WTC11 (cell line): ENCODE measurements at regions not wholly inside any gene's neighbourhood (a gene's known extent, or its start where the extent isn't known, plus 50 kb on each side); places are given as distances from the start of the nearest gene placed in this dataset.

Experiments
- ATAC-seq: fragments of 200-7000 bp; cut with Tn5 transposase; 2 replicates; pipeline ENCODE4 v1.10.0; 2021; ENCODE audit warnings: mild to moderate bottlenecking, moderate library complexity
- CTCF ChIA-PET: fragments of 300-600 bp; sonication (Branson Sonifier 250); formaldehyde crosslinking; loops from one replicate; lab custom pipeline; 2021; ENCODE audit warnings: antibody characterized with exemption; lab: Charles Lee
- POLR2A ChIA-PET: fragments of 350-600 bp; sonication (Branson Sonifier 250); formaldehyde crosslinking; loops from one replicate; lab custom pipeline; 2021; ENCODE audit warnings: antibody characterized with exemption; lab: Charles Lee
- DNase-seq: peaks from one replicate; pipeline ENCODE4 v3.0.0; 2021; ENCODE audit warnings: low spot score
- H3K27ac Mint-ChIP-seq: 2 replicates; pipeline ENCODE4 v1.8.0; 2021; ENCODE audit warnings: mixed read lengths
- H3K27me3 Mint-ChIP-seq: 2 replicates; pipeline ENCODE4 v1.8.0; 2021; ENCODE audit warnings: low read depth, mild to moderate bottlenecking, moderate library complexity, mixed read lengths
- H3K36me3 Mint-ChIP-seq: 2 replicates; pipeline ENCODE4 v1.8.0; 2021; ENCODE audit warnings: mixed read lengths
- H3K4me1 Mint-ChIP-seq: 2 replicates; pipeline ENCODE4 v1.8.0; 2022; ENCODE audit warnings: mixed read lengths
- H3K4me3 Mint-ChIP-seq: 2 replicates; pipeline ENCODE4 v1.8.0; 2021; ENCODE audit warnings: mild to moderate bottlenecking, moderate library complexity, mixed read lengths
- H3K9me3 Mint-ChIP-seq: 2 replicates; pipeline ENCODE4 v1.8.0; 2021; ENCODE audit warnings: mixed read lengths
- ATF2 ChIP-seq: sonication (generic); formaldehyde crosslinking; IDR thresholded peaks from 2 replicates; pipeline ENCODE4 v1.8.1; 2022; ENCODE audit warnings: low read depth, missing genetic modification reagents, borderline replicate concordance
- CBFB ChIP-seq: sonication (generic); formaldehyde crosslinking; IDR thresholded peaks from 2 replicates; pipeline ENCODE4 v1.8.1; 2022; ENCODE audit warnings: mild to moderate bottlenecking, low read depth, missing genetic modification reagents
- ETV6 ChIP-seq: sonication (generic); formaldehyde crosslinking; IDR thresholded peaks from 2 replicates; pipeline ENCODE4 v1.8.1; 2022; ENCODE audit warnings: mild to moderate bottlenecking, missing genetic modification reagents
- FOXK1 ChIP-seq: sonication (generic); formaldehyde crosslinking; IDR thresholded peaks from 2 replicates; pipeline ENCODE4 v1.8.0; 2022; ENCODE audit warnings: mild to moderate bottlenecking, moderate library complexity, missing genetic modification reagents
- HMGXB4 ChIP-seq: sonication (generic); formaldehyde crosslinking; IDR thresholded peaks from 2 replicates; pipeline ENCODE4 v1.8.1; 2023; ENCODE audit warnings: mild to moderate bottlenecking, moderate library complexity, missing genetic modification reagents
- IRF2 ChIP-seq: sonication (generic); formaldehyde crosslinking; IDR thresholded peaks from 2 replicates; pipeline ENCODE4 v1.8.0; 2022; ENCODE audit warnings: low read depth, missing genetic modification reagents, borderline replicate concordance
- JUN ChIP-seq: sonication (generic); formaldehyde crosslinking; IDR thresholded peaks from 2 replicates; pipeline ENCODE4 v1.8.0; 2023; ENCODE audit warnings: mild to moderate bottlenecking, missing genetic modification reagents
- MAX ChIP-seq: sonication (generic); formaldehyde crosslinking; IDR thresholded peaks from 2 replicates; pipeline ENCODE4 v1.8.0; 2022; ENCODE audit warnings: mild to moderate bottlenecking, missing genetic modification reagents
- MLX ChIP-seq: sonication (generic); formaldehyde crosslinking; IDR thresholded peaks from 2 replicates; pipeline ENCODE4 v1.8.1; 2023; ENCODE audit warnings: mild to moderate bottlenecking, missing genetic modification reagents, moderate library complexity
- MXD4 ChIP-seq: fragments of 250-450 bp; sonication (Bioruptor Pico); IDR thresholded peaks from 2 replicates; pipeline ENCODE4 v1.8.0; 2021; ENCODE audit warnings: mild to moderate bottlenecking, moderate library complexity, borderline replicate concordance
- MYBL2 ChIP-seq: sonication (generic); formaldehyde crosslinking; IDR thresholded peaks from 2 replicates; pipeline ENCODE4 v1.8.1; 2023; ENCODE audit warnings: mild to moderate bottlenecking, moderate library complexity, missing genetic modification reagents
- NR1H2 ChIP-seq: sonication (generic); formaldehyde crosslinking; IDR thresholded peaks from 2 replicates; pipeline ENCODE4 v1.9.0; 2021; ENCODE audit warnings: mild to moderate bottlenecking, moderate library complexity, missing genetic modification reagents
- PREB ChIP-seq: sonication (generic); formaldehyde crosslinking; IDR thresholded peaks from 2 replicates; pipeline ENCODE4 v1.8.1; 2022; ENCODE audit warnings: mild to moderate bottlenecking, missing genetic modification reagents, moderate library complexity, borderline replicate concordance
- SMAD3 ChIP-seq: sonication (generic); formaldehyde crosslinking; IDR thresholded peaks from 2 replicates; pipeline ENCODE4 v1.8.0; 2022; ENCODE audit warnings: missing genetic modification reagents, mild to moderate bottlenecking, borderline replicate concordance
- SMAD4 ChIP-seq: sonication (generic); formaldehyde crosslinking; IDR thresholded peaks from 2 replicates; pipeline ENCODE4 v1.8.0; 2022; ENCODE audit warnings: mild to moderate bottlenecking, missing genetic modification reagents
- SOX15 ChIP-seq: fragments of 250-450 bp; sonication (Bioruptor Pico); IDR thresholded peaks from 2 replicates; pipeline ENCODE4 v1.9.0; 2021; ENCODE audit warnings: mild to moderate bottlenecking
- ZNF138 ChIP-seq: sonication (generic); formaldehyde crosslinking; conservative IDR thresholded peaks from 2 replicates; pipeline ENCODE4 v1.8.1; 2022; ENCODE audit warnings: mild to moderate bottlenecking, moderate library complexity, missing genetic modification reagents
- ZNF281 ChIP-seq: sonication (generic); formaldehyde crosslinking; IDR thresholded peaks from 2 replicates; pipeline ENCODE4 v1.8.0; 2023; ENCODE audit warnings: mild to moderate bottlenecking, missing genetic modification reagents
- ZNF532 ChIP-seq: fragments of 250-450 bp; sonication (Bioruptor Pico); IDR thresholded peaks from 2 replicates; pipeline ENCODE4 v1.9.0; 2021; ENCODE audit warnings: mild to moderate bottlenecking, borderline replicate concordance
- ZSCAN18 ChIP-seq: fragments of 250-450 bp; sonication (Bioruptor Pico); IDR thresholded peaks from 2 replicates; pipeline ENCODE4 v2.1.2; 2022; ENCODE audit warnings: mild to moderate bottlenecking, moderate library complexity

- no peak overlapping the region for H3K27ac Mint-ChIP-seq
- ChIA-PET CTCF (no interaction called here), POLR2A (no interaction called here)
- TF ChIP-seq SMAD3 (CRISPR knock-in tag): no peak
- TF ChIP-seq PREB (CRISPR knock-in tag): no peak
- no peak for TF ChIP-seq SMAD4 (CRISPR knock-in tag)
- no peak for TF ChIP-seq HMGXB4
- TF ChIP-seq CBFB (CRISPR knock-in tag): no peak
- TF ChIP-seq JUN (CRISPR knock-in tag): no peak
- TF ChIP-seq ZNF532 (CRISPR knock-in tag): no peak
- no peak for TF ChIP-seq MYBL2 (CRISPR knock-in tag)
- DNase-seq (no peak), ATAC-seq (no peak)
- H3K9me3 Mint-ChIP-seq: peaks cover 8% of the 10 kb centered on the region
- H3K27me3 Mint-ChIP-seq: no peaks in the 10 kb centered on the region
- no peaks in the 10 kb centered on the region for H3K4me1 Mint-ChIP-seq
- H3K36me3 Mint-ChIP-seq: no peaks in the 10 kb centered on the region; the same call in 1 of the 2 replicates
- H3K4me3 Mint-ChIP-seq: no peak overlapping the region
Observed at GRCh38 chr9:108537756-108538155, 318.0 kb downstream of the ACTL7B start.

GRCh38 chr9:108536836-108537601 lies 318.8 kb downstream of the ACTL7B start:
- TF ChIP-seq ATF2 (no peak), ZNF138 (CRISPR knock-in tag) (no peak), NR1H2 (no peak), ETV6 (CRISPR knock-in tag) (no peak), IRF2 (CRISPR knock-in tag) (no peak), MAX (CRISPR knock-in tag) (no peak), ZNF281 (no peak), MXD4 (CRISPR knock-in tag) (no peak), MLX (CRISPR knock-in tag) (no peak), ZSCAN18 (CRISPR knock-in tag) (no peak), FOXK1 (CRISPR knock-in tag) (no peak), SOX15 (CRISPR knock-in tag) (no peak)
- Mint-ChIP-seq H3K4me3 (no peak overlapping the region), H3K27me3 (no peaks in the 10 kb centered on the region), H3K4me1 (no peaks in the 10 kb centered on the region), H3K36me3 (no peaks in the 10 kb centered on the region; the same call in 1 of the 2 replicates), H3K9me3 (peaks cover 8% of the 10 kb centered on the region), H3K27ac (no peak overlapping the region)
- ChIA-PET CTCF (interaction anchor here (1.7 kb wide), 1 partner anchor 134 kb away, joined by 3 read pairs; no protein-coding TSS in a partner anchor), POLR2A (no interaction called here)
- DNase-seq: no peak
- ATAC-seq: no peak
